ENCODE measurements at regions not wholly inside any gene's neighbourhood (a gene's known extent, or its start where the extent isn't known, plus 50 kb on each side); places are given as distances from the start of the nearest gene placed in this dataset.

DNA sequence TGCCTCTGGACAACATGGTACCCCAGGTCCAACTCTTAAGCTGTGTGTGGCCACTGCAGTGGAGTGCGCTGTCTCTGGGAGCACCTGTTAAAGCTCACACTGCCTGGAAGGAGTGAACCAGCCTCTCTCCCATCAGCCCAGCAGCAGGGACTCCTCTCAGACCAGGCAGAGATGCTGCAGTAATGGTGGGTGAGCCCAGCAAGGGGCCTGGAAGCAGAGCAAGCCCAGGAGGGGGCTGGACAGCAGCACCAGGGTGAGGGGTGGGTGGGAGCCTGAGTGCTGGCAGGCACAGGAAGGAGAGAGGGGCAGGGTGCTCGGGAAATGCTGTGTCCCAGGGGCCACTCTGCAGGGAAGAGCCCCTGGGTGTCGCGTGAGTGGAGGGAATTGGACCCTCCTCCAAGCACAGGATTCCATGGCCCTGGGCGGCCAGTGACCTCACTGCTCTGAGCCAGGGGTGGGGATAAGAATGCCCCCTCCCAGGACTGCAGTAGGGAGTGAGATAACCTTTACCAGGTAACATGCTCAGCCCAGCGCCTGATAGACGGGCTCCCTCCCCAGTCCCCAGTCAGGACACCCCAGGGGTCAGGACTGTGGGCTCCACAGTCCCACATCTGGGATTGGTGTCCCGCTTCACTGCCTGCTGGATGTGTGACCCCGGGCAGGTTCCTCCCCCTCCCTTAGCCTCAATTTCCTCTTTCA is 313.1 kb downstream of the MATN1 start:
- TF ChIP-seq, protein P1, sequence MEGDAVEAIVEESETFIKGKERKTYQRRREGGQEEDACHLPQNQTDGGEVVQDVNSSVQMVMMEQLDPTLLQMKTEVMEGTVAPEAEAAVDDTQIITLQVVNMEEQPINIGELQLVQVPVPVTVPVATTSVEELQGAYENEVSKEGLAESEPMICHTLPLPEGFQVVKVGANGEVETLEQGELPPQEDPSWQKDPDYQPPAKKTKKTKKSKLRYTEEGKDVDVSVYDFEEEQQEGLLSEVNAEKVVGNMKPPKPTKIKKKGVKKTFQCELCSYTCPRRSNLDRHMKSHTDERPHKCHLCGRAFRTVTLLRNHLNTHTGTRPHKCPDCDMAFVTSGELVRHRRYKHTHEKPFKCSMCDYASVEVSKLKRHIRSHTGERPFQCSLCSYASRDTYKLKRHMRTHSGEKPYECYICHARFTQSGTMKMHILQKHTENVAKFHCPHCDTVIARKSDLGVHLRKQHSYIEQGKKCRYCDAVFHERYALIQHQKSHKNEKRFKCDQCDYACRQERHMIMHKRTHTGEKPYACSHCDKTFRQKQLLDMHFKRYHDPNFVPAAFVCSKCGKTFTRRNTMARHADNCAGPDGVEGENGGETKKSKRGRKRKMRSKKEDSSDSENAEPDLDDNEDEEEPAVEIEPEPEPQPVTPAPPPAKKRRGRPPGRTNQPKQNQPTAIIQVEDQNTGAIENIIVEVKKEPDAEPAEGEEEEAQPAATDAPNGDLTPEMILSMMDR (IDR thresholded peaks at IDR 0.05; ENCODE audit: low read depth, low read length, missing control alignments) = no peak
- no peak for DNase-seq (ENCODE audit: low read depth)
- H3K4me3 ChIP-seq (ENCODE audit: low read depth, low read length) = no peak overlapping the region

DNA sequence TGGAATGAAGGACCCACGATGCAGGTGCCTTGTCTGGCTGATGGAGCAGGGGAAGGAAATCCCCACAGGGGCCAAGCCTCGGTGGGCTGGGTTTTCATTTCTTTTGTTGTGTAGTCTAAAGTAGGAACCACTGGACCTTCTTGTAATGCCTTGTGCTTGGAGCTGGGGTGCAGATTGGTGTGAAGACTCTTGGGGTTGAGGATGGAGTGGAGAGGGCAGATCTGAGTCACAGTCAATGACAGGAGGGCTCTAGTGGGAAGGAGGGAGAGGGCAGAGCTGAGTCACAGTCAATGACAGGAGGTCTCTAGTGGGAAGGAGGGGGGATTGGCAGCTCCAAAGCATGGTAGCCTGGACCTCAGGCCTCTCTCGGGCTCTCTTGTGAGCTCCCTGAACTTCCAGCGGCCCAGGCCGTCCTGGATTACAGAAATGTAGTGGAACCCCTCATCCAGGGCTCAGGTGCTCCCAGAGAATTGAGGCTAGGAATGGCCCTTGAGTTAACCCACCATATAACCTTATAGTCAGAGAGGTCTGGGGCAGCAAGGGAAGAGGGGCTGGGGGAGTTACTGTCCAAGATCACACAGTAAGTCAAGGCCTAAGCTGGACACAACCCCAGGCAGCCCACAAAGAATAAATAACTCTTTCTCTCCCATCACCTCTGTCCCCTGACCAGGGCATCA is 313.8 kb downstream of the MATN1 start:
- no peak overlapping the region for H3K4me3 ChIP-seq (ENCODE audit: low read depth, low read length)
- DNase-seq (ENCODE audit: low read depth) = no peak
- TF ChIP-seq, protein P1 (IDR thresholded peaks at IDR 0.05; ENCODE audit: low read depth, low read length, missing control alignments) = no peak

DNA sequence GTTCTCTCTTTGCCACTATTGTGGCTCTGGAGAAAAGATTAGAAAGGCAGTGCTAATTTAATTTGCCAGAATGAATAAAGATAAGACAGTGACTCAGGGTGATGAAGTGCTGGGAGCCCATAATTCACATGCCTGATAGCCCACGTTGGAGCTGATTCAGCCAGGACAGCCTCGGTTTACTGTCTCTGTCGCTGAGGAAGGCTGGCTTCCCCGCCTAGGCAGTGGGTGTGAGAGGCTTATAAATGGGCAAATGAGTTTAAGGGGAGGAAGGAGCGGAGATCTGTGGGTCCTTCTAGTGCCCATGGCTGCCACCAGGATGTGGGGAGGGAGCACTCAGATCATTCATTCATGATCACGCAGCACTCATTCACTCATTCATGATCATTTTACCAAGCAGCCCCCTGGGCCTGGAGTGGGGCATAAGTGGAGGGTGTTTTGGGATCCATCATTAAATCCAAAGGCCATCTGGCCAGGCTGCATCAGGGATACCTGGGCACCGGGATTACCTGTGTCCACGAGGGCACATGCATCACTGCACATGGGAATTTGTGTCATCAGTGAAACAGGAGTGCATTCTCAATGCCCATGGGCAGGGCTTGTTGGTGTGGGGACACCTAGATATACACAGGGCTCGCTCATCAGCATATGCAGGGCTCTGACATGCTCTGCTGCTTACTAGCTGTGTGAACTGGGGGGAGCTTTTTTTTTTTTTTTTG is 315.4 kb downstream of the MATN1 start:
- DNase-seq (ENCODE audit: low read depth) = no peak
- TF ChIP-seq, protein P1 (IDR thresholded peaks at IDR 0.05; ENCODE audit: low read depth, low read length, missing control alignments) = no peak
- H3K4me3 ChIP-seq (ENCODE audit: low read depth, low read length) = no peak overlapping the region

DNA sequence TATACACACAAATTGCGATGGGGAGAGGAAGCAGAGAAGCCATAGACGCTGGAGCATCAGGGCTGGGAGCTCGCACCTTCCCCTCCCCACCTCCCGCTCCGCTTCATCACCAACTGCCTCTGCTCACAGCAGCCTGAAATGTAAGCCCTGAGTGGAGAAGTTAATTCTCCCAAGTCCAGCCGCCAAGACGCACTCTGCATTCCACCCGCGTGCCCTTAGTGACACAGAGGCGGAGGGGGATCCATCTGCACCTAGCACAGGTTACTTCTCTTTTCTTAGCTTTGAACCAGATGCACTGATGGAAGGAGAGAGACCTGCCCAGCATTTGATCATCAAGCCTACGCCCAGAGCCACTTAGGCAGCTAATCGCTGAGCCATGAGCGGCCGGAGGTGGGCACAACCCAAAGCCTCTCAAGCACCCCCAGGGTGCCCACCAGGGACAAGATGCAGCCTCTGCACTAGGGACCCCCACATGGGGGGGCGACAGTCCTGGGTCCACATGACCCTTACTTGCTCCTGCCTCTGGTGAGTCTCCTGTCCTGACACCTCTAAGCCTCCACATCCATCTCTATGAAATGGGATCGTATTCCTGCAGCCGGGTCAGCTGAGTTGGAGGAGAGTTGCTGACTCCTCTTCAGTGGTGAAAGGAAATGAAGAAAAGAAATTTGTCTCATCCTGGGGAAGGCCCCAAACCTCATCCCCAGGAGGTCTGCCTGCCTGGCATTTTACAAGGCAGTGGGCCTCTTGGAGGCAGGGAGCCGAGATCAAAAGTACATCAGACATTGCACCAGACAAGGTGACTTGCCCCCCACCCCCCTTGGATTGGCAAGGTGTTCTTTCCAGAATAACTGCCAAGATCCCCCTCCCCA is 316.2 kb downstream of the MATN1 start:
- no peak overlapping the region for H3K4me3 ChIP-seq (ENCODE audit: low read depth, low read length)
- TF ChIP-seq, protein P1 (IDR thresholded peaks at IDR 0.05; ENCODE audit: low read depth, low read length, missing control alignments) = no peak
- DNase-seq (ENCODE audit: low read depth) = no peak

DNA sequence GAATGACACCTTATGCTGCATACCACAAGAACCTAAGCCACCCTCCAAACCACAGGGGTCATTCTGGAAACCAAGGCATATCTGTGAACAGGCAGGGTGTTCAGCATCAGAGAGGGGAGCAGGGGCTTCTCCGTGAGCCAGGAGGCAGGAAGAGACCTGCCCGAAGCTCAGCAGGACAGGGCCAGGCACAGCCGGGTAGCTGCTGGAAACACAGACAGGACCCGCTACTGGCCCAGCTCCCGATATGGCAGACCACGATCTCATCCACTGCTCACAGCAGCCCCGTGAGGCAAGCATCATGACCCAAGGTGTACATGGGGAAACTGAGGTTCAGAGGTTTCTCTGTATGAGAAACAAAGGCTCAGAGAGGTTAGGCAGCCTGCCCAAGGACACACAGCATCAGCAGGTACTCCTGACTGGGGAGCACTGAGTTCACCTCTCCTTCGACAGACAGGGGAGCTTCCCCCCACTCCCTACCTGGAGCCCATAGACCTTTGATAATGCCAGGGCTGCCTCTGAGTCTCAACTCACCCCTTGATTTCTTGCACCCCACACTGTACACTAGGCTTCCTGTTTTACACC is 317.7 kb downstream of the MATN1 start:
- H3K4me3 ChIP-seq (ENCODE audit: low read depth, low read length) = no peak overlapping the region
- no peak for DNase-seq (ENCODE audit: low read depth)

DNA sequence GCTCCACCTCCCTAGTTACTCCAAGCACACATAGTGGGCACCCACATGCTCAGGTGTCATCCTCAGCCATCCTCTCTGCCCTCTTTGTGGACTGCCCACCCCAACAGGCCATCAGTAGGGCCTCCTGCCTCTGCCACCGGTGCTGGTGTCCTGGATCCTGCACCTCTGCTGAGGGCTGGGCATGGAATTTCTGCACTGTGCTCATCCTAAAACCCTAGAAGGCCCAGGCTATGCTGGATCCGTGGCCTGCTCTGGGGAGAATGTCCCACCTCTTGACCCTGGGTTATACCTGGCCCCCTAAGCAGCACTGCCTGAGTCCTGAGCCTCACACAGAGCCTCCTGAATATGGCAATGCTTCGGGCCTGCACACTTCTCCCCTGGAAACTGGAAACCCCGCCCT is 318.3 kb downstream of the MATN1 start:
- TF ChIP-seq, protein P1 (IDR thresholded peaks at IDR 0.05; ENCODE audit: low read depth, low read length, missing control alignments) = no peak
- no peak for DNase-seq (ENCODE audit: low read depth)
- H3K4me3 ChIP-seq (ENCODE audit: low read depth, low read length) = no peak overlapping the region

More for the DNA sequence above, 317.7 kb downstream of the MATN1 start:
- TF ChIP-seq, protein P1 (IDR thresholded peaks at IDR 0.05; ENCODE audit: low read depth, low read length, missing control alignments) = no peak
